K562 (cell line): ENCODE measurements at regions not wholly inside any gene's neighbourhood (a gene's known extent, or its start where the extent isn't known, plus 50 kb on each side); places are given as distances from the start of the nearest gene placed in this dataset.

Experiments
- ATAC-seq: fragments of 200-7000 bp; cut with Tn5 transposase; 3 replicates; pipeline ENCODE4 v1.9.1; 2020; ENCODE audit warnings: moderate library complexity
- BruUV-seq: library from RNA; stranded (reverse); fragments of 400-500 nt; replicated peaks from 2 replicates; lab custom pipeline; 2021; lab: Mats Ljungman, UMichigan
- CTCF ChIA-PET: fragments of 300-600 bp; formaldehyde crosslinking; extraction: SDS; loops from one replicate; lab custom pipeline; 2021; ENCODE audit warnings: low intra/inter-chr PET ratio; lab: Yijun Ruan, JAX
- POLR2A ChIA-PET: fragments of 300-600, 350-650 bp; sonication (Branson Sonifier 250); formaldehyde crosslinking; extraction: SDS; loops from one replicate; lab custom pipeline; 2021; ENCODE audit warnings: antibody characterized with exemption, inconsistent platforms; lab: Yijun Ruan, JAX
- DNase-seq, 4 experiments: peaks; one replicate each; pipeline versions ENCODE4 v3.0.0 to v3.0.0-alpha.2; 2011 to 2018; ENCODE audit warnings: low spot score in 3 of 4, mixed read lengths in 3 of 4; ENCODE audit errors: extremely low read depth in 1 of 4
- FAIRE-seq: peaks from 2 replicates; lab custom pipeline; 2011; peaks lifted over from hg19 to GRCh38; lab: Jason Lieb, UNC
- H2AFZ ChIP-seq: 2 replicates; pipeline ENCODE4 v1.6.0; 2011; ENCODE audit warnings: low read depth, low read length, control low read depth, inconsistent platforms
- H3K27ac ChIP-seq: fragments of 200-600 bp; 3 replicates; pipeline ENCODE4 v1.8.0; 2011; ENCODE audit warnings: low read depth, mild to moderate bottlenecking, control low read depth, inconsistent platforms, low read length, moderate library complexity, mixed read lengths; ENCODE audit errors: extremely low read depth
- H3K27me3 ChIP-seq, 2 experiments: fragments of 300-600 bp in 1 of 2; 2 replicates in 1 of 2; 3 replicates in 1 of 2; pipeline versions ENCODE4 v1.6.0 to v1.8.0; 2011; ENCODE audit warnings: inconsistent platforms in 2 of 2, low read length in 2 of 2, mild to moderate bottlenecking in 1 of 2, mixed read lengths in 1 of 2, moderate library complexity in 1 of 2; ENCODE audit not compliant: control insufficient read depth in 2 of 2, insufficient read depth in 2 of 2
- H3K36me3 ChIP-seq: fragments of 300-600 bp; 3 replicates; pipeline ENCODE4 v1.8.0; 2011; ENCODE audit warnings: mild to moderate bottlenecking, low read length, inconsistent platforms; ENCODE audit not compliant: control insufficient read depth, insufficient read depth
- H3K4me1 ChIP-seq, 2 experiments: fragments of 200-600 bp in 1 of 2; replicated peaks in 1 of 2; 2 replicates in 1 of 2; 3 replicates in 1 of 2; pipeline versions ENCODE4 v1.5.1 to v1.8.0; 2011; ENCODE audit warnings: inconsistent platforms in 2 of 2, low read length in 2 of 2, mild to moderate bottlenecking in 1 of 2, mixed read lengths in 1 of 2, moderate library complexity in 1 of 2; ENCODE audit not compliant: control insufficient read depth in 2 of 2, insufficient read depth in 2 of 2
- H3K4me2 ChIP-seq: 2 replicates; pipeline ENCODE4 v1.6.1; 2011; ENCODE audit warnings: low read length, control low read depth, inconsistent platforms, mixed read lengths; ENCODE audit not compliant: insufficient read depth
- H3K4me3 ChIP-seq: fragments of 200-600 bp; sonication (generic), shearing (Covaris generic); 2 replicates; pipeline ENCODE4 v1.5.1; 2016; ENCODE audit warnings: control low read depth, inconsistent platforms
- H3K79me2 ChIP-seq: fragments of 200-600 bp; 3 replicates; pipeline ENCODE4 v1.8.0; 2011; ENCODE audit warnings: low read length, inconsistent platforms; ENCODE audit not compliant: control insufficient read depth, insufficient read depth
- H3K9ac ChIP-seq, 2 experiments: 2 replicates each; pipeline versions ENCODE4 v1.6.0 to v1.6.1; 2011; ENCODE audit warnings: low read depth in 2 of 2, low read length in 2 of 2, control low read depth in 1 of 2, inconsistent platforms in 1 of 2, mild to moderate bottlenecking in 1 of 2, mixed read lengths in 1 of 2; ENCODE audit not compliant: insufficient read depth in 1 of 2
- H3K9me1 ChIP-seq: one replicate; pipeline ENCODE4 v1.6.0; 2011; ENCODE audit warnings: inconsistent platforms, mild to moderate bottlenecking, low read length, moderate library complexity; ENCODE audit not compliant: control insufficient read depth, insufficient read depth
- H3K9me3 ChIP-seq: replicated peaks from 2 replicates; pipeline ENCODE4 v1.5.1; 2011; ENCODE audit warnings: low read depth, low read length, inconsistent platforms; ENCODE audit not compliant: control insufficient read depth, insufficient read depth
- H4K20me1 ChIP-seq: replicated peaks from 2 replicates; pipeline ENCODE4 v1.6.1; 2011; ENCODE audit warnings: low read length, inconsistent platforms, mixed read lengths; ENCODE audit not compliant: control insufficient read depth, insufficient read depth
- BCLAF1 ChIP-seq, 2 experiments: fragments of 450-650 bp in 1 of 2; IDR thresholded peaks; 2 replicates each; pipeline ENCODE4 v1.6.1; 2011 to 2017; ENCODE audit warnings: low read depth in 2 of 2, antibody characterized with exemption in 1 of 2, borderline replicate concordance in 1 of 2, low read length in 1 of 2, mild to moderate bottlenecking in 1 of 2, mixed read lengths in 1 of 2; ENCODE audit not compliant: control insufficient read depth in 1 of 2
- CBX5 ChIP-seq: IDR thresholded peaks from 2 replicates; pipeline ENCODE4 v1.6.1; 2014; ENCODE audit warnings: low read depth, borderline replicate concordance
- CHD1 ChIP-seq: fragments of 200-600 bp; sonication (generic); IDR thresholded peaks from one replicate; pipeline ENCODE4 v1.6.1; 2012; ENCODE audit warnings: mild to moderate bottlenecking, moderate library complexity, low read length, inconsistent platforms
- ELF1 ChIP-seq: fragments of 200-800 bp; sonication (Bioruptor generic); IDR thresholded peaks from 2 replicates; pipeline ENCODE4 v1.6.1; 2016; ENCODE audit warnings: missing genetic modification characterization, missing compliant biosample characterization
- HOXB6 ChIP-seq: fragments of 250-450 bp; sonication (Bioruptor Pico); IDR thresholded peaks from 2 replicates; pipeline ENCODE4 v1.5.1; 2022; ENCODE audit warnings: mild to moderate bottlenecking, borderline replicate concordance
- KAT7 ChIP-seq: sonication (generic); formaldehyde crosslinking; IDR thresholded peaks from 2 replicates; pipeline ENCODE4 v1.8.0; 2022; ENCODE audit warnings: missing genetic modification reagents, mild to moderate bottlenecking, borderline replicate concordance
- KHSRP ChIP-seq: fragments of 450-650 bp; IDR thresholded peaks from 2 replicates; pipeline ENCODE4 v1.6.1; 2017
- LEF1 ChIP-seq: fragments of 450-650 bp; IDR thresholded peaks from 2 replicates; pipeline ENCODE4 v1.6.1; 2016; ENCODE audit warnings: mild to moderate bottlenecking
- MXI1 ChIP-seq: IDR thresholded peaks from 2 replicates; pipeline ENCODE4 v1.6.1; 2011; ENCODE audit warnings: low read depth, mild to moderate bottlenecking, improper control_type of control experiment, low read length
- NBN ChIP-seq: fragments of 450-650 bp; IDR thresholded peaks from 2 replicates; pipeline ENCODE4 v1.6.1; 2016; ENCODE audit warnings: low read depth, mild to moderate bottlenecking
- NCOA2 ChIP-seq, 2 experiments: fragments of 450-650 bp; IDR thresholded peaks; 2 replicates each; pipeline ENCODE4 v1.6.1; 2018; ENCODE audit warnings: mild to moderate bottlenecking in 2 of 2, moderate library complexity in 1 of 2; ENCODE audit not compliant: partially characterized antibody in 2 of 2
- PML ChIP-seq: IDR thresholded peaks from 2 replicates; pipeline ENCODE4 v1.6.1; 2012; ENCODE audit warnings: low read length, inconsistent platforms
- PTRF ChIP-seq: fragments of 450-650 bp; IDR thresholded peaks from 2 replicates; pipeline ENCODE4 v1.6.1; 2016; ENCODE audit warnings: mild to moderate bottlenecking, missing genetic modification characterization, missing compliant biosample characterization
- RBM14 ChIP-seq: fragments of 200-400 bp; formaldehyde crosslinking; IDR thresholded peaks from 2 replicates; pipeline ENCODE4 v1.6.1; 2018; ENCODE audit warnings: low read depth, mild to moderate bottlenecking, low read length, moderate library complexity, borderline replicate concordance; ENCODE audit not compliant: insufficient read depth
- SIX5 ChIP-seq, 2 experiments: IDR thresholded peaks; 2 replicates each; pipeline ENCODE4 v1.6.1; 2011; ENCODE audit warnings: low read length in 2 of 2, borderline replicate concordance in 1 of 2, low read depth in 1 of 2, mild to moderate bottlenecking in 1 of 2, moderate library complexity in 1 of 2; ENCODE audit not compliant: insufficient read depth in 1 of 2
- SMC3 ChIP-seq: conservative IDR thresholded peaks from 2 replicates; pipeline ENCODE4 v1.6.1; 2011; ENCODE audit warnings: low read depth, low read length, improper control_type of control experiment; ENCODE audit not compliant: insufficient read depth
- ZNF124 ChIP-seq: sonication (generic); formaldehyde crosslinking; IDR thresholded peaks from 2 replicates; pipeline ENCODE4 v1.8.1; 2022; ENCODE audit warnings: missing genetic modification reagents
- ZNF134 ChIP-seq: fragments of 250-450 bp; sonication (Bioruptor Pico); conservative IDR thresholded peaks from 2 replicates; pipeline ENCODE4 v1.4.0; 2020
- ZNF408 ChIP-seq: fragments of 250-450 bp; sonication (Bioruptor Pico); IDR thresholded peaks from 2 replicates; pipeline ENCODE4 v1.4.0; 2020; ENCODE audit warnings: low read depth, mild to moderate bottlenecking, moderate library complexity
- WGBS: fragments of 100-300 bp; shearing (Covaris generic); methylation state at CpG from one replicate; pipeline ENCODE4 v1.1.6; 2016; ENCODE audit warnings: low coverage, mixed read lengths; ENCODE audit not compliant: insufficient coverage; ENCODE audit errors: missing lambda C conversion rate; 5-methylcytosine and 5-hydroxymethylcytosine counted together
- in situ Hi-C: fragments of 300-500 bp; cut with MboI; formaldehyde crosslinking; loops from 4 replicates; pipeline ENCODE4 v1.15.0; 2018; ENCODE audit warnings: inconsistent platforms, mixed read lengths
- intact Hi-C: fragments of 100-400 bp; cut with micrococcal nuclease; formaldehyde crosslinking; loops from 2 replicates; pipeline ENCODE4 v1.14.2; 2022

DNA sequence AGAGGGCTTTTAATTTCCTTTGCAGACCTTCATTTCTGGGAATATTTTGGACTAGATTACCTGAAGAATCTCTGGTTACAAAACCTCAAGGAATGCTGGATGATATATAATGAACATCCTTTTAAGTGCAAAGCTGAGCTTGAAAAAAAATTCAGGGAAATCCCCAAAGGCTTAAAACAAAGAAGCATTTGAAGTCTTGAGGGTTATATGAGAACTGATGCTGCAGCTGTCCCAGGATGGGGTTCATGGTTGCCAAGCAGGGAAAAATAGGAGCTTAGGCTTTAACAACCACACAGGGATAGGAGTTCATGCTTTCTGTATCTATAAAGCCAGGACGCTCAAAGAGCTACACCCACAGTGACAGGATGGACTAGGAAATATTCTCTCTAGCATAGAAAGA, 150.4 kb upstream of the IRX5 start:
- Histone ChIP-seq H3K9me1 (no peaks in the 10 kb centered on the region), H4K20me1 (no peaks in the 10 kb centered on the region), H3K9me3 (no peaks in the 10 kb centered on the region), H3K79me2 (no peaks in the 10 kb centered on the region), H3K27me3 (no peaks in the 10 kb centered on the region), H3K9ac (no peak overlapping the region), H2AFZ (no peak overlapping the region), H3K27ac (no peak overlapping the region), H3K4me2 (no peak overlapping the region), H3K4me1 (no peaks in the 10 kb centered on the region), H3K4me3 (no peak overlapping the region), H3K36me3 (no peaks in the 10 kb centered on the region)
- in situ Hi-C loops (no loop called here), intact Hi-C loops (no loop called here)
- ChIA-PET POLR2A (interaction anchor here (0.6 to 0.8 kb wide), 2 partner anchors 13 to 326 kb away, joined by 3 read pairs; no protein-coding TSS in a partner anchor), CTCF (no interaction called here)
- no peak for FAIRE-seq
- no peak for DNase-seq
- no TSS peak for BruUV-seq
- WGBS = 0% methylated on average over 1 of the region's 1 CpG
- no peak for ATAC-seq
- TF ChIP-seq ELF1 (tag) (no peak), SIX5 (IDR thresholded peaks at IDR 0.05; ENCODE audit: borderline replicate concordance in 1 of 2, insufficient read depth in 1 of 2, low read depth in 1 of 2, low read length in 2 of 2) (no peak), HOXB6 (CRISPR knock-in tag) (no peak), PML (no peak), NBN (no peak), KHSRP (no peak), CHD1 (no peak), RBM14 (no peak), CBX5 (no peak), ZNF408 (CRISPR knock-in tag) (no peak), ZNF124 (CRISPR knock-in tag) (no peak), LEF1 (no peak), PTRF (no peak), KAT7 (no peak), NCOA2 (IDR thresholded peaks at IDR 0.05; ENCODE audit: partially characterized antibody in 2 of 2) (no peak), SMC3 (no peak), BCLAF1 (IDR thresholded peaks at IDR 0.05; ENCODE audit: borderline replicate concordance in 1 of 2, control insufficient read depth in 1 of 2, low read depth in 2 of 2, low read length in 1 of 2) (no peak), MXI1 (no peak), ZNF134 (CRISPR knock-in tag) (no peak)
